ENCODE measurements at regions not wholly inside any gene's neighbourhood (a gene's known extent, or its start where the extent isn't known, plus 50 kb on each side); places are given as distances from the start of the nearest gene placed in this dataset.

DNA sequence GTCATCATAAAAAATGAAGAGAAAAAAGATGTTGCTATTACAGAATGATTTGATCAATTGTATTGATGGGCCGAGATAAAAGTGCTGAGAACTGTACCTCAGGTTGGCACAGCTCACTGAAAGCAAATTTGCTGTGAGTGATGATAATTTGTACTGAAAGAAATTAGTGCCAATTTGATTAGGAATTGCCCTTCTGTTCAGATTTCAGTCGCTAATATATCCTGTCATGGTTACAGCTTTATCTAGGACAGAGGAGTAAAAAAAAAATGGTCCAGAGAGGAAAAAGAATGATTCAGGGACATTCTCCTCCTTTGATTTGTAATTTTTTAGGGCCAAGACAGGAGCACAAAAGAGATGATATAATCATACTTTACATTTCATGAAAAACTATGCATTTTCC, 1264.2 kb downstream of the ROBO2 start:
- TF ChIP-seq GATA2 (IDR thresholded peaks at IDR 0.05; ENCODE audit: insufficient read depth, insufficient read length, low read depth, low read length) (no peak), EZH2 (IDR thresholded peaks at IDR 0.05; ENCODE audit: borderline replicate concordance, low read depth, low read length, severe bottlenecking) (no peak)

Data from endothelial cell of umbilical vein (primary cell).